ENCODE measurements at regions not wholly inside any gene's neighbourhood (a gene's known extent, or its start where the extent isn't known, plus 50 kb on each side); places are given as distances from the start of the nearest gene placed in this dataset.

DNA sequence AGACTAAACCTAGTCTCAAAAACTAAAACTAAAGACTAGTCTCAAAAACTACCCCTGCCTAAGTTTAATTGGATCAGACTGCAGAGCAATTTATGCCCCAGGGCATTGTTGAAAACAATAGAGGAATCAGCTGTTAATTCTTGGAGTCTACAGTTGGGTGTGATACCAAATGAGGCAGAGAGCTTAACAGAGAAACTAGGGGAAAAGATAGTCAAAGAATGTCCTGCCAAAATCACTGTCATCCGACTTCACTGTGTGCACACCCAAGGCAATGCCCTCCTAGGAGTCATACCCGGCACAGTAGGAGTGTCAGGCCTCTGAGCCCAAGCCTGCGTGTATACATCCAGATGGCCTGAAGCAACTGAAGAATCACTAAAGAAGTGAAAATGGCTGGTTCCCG is 90.5 kb upstream of the TOMM7 start:
- DNase-seq (ENCODE audit: low read depth in 4 of 4, low spot score in 1 of 4) = no peak

DNA sequence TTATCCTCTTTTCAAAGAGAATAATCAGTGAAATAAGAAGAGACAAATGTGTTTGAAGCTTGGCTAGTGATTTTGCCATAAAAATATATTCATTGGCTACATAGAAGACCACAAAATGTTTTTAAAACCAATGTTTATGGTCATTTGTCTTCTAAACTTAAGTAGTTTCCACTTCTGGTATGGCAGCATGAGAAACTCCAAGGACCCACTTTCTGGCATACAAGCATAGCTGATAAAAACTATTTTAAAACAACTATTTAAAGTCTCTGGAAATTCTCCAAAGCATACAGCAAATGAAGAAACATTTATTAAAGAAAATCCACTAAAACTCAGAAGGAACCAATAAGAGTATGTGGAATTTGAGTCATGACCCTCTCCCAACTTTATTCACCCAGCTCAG is 89.2 kb upstream of the TOMM7 start:
- no peak for DNase-seq (ENCODE audit: low read depth in 4 of 4, low spot score in 1 of 4)

DNA sequence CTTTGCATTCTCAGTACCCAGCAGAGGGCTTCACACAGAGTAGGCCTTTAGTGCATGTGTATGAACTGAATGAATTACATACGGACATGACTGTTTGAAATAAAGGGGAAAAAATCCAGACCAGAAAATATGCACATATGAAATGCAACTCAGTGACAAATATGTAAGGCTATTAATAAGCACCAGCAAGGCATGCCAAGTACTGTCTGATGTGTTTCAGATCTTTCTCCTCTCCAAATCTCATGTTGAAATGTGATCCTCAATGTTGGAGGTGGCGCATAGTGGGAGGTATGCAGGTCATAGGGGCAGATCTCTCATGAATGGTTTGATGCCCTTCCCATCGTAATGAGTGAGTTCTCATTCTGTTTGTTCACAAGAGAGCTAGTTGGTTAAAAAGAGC is 87.3 kb upstream of the TOMM7 start:
- no peak for DNase-seq (ENCODE audit: low read depth in 4 of 4, low spot score in 1 of 4)

DNA sequence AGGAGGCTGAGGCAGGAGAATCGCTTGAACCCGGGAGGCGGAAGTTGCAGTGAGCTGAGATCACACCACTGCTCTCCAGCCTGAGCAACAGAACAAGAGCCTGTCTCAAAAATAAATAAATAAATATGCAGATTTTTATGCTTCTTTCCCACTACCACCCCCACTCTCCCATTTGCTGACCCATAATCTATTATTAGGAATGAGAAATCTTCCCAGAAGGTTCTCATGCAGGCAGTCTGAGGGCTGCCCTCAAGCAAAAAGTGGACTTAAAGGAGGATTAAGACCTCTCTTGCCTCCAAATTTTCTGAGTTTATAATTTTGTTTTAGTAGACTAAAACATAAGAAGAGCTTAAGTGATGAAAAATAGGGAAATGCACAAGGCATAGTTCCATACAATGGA is 85.2 kb upstream of the TOMM7 start:
- no peak for DNase-seq (ENCODE audit: low read depth in 4 of 4, low spot score in 1 of 4)

DNA sequence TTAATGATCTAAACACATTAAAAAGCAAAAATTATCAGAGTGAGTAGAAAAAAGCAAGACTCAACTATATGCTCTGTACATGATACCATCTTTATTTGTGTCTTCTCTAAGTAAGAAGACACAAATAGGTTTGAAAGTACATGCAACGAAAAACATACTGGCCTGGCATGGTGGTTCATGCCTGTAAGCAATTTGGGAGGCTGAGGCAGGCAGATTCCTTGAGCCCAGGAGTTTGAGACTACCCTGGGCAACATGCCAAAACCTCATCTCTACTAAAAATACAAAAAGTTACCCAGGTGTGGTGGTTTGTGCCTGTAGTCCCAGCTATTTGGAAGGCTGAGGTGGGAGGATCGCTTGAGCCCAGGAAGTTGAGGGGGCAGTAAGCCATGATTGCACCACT is 78.1 kb upstream of the TOMM7 start:
- no peak for DNase-seq (ENCODE audit: low read depth in 4 of 4, low spot score in 1 of 4)

DNA sequence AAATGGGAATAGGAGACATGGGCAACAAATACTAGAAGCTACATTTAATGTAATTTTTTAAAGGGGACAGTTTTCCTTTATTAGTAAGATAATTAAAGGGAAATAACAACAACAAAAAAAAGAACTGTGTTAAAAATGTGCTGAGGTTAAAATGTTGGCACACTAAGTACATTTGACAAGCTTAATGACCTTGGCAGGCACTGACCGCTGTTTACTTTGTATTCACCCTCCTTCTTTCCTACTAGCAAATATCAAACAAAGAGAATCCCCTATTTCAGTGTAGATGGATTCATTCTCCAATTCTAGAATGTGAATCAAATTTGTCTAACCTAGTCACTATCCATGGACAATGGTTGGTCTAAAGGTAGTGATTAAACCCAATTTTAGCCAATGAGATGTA is 77.5 kb upstream of the TOMM7 start:
- no peak for DNase-seq (ENCODE audit: low read depth in 4 of 4, low spot score in 1 of 4)

DNA sequence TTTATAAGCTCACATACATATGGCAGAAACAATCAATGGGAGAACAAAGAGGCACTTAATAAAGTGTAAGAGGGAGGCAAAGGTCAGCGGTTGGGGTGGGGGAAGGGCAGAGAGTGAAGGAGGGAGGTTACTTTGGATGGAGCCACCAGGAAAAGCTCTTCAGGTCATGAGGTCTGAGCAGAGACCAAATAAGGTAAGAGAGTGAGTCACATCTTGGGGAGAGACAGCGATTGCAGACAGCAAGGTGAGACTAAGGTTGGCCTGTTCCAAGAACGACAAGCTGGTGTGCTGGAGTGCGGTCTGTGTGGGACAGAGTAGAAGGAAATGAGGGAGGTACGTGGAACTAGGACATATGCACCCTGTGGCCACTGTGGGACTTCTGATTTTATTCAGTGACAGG is 74.3 kb upstream of the TOMM7 start:
- no peak for DNase-seq (ENCODE audit: low read depth in 4 of 4, low spot score in 1 of 4)

DNA sequence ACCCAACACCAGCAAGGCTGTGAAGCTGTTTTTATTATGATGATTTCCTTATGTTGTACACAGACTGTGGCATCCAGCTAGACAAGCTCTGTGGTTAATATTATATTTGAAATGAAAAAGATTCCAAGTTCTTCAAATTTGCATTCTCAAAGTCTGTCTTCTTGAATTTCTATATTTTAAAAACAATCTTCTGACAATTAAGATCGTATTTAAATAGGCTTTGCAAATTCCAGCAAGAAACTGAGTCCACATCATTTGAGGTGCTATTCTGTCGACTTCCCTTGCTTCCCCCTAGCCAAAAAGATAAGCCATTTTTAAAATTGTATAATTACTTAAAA is 73.1 kb upstream of the TOMM7 start:
- no peak for DNase-seq (ENCODE audit: low read depth in 4 of 4, low spot score in 1 of 4)

DNA sequence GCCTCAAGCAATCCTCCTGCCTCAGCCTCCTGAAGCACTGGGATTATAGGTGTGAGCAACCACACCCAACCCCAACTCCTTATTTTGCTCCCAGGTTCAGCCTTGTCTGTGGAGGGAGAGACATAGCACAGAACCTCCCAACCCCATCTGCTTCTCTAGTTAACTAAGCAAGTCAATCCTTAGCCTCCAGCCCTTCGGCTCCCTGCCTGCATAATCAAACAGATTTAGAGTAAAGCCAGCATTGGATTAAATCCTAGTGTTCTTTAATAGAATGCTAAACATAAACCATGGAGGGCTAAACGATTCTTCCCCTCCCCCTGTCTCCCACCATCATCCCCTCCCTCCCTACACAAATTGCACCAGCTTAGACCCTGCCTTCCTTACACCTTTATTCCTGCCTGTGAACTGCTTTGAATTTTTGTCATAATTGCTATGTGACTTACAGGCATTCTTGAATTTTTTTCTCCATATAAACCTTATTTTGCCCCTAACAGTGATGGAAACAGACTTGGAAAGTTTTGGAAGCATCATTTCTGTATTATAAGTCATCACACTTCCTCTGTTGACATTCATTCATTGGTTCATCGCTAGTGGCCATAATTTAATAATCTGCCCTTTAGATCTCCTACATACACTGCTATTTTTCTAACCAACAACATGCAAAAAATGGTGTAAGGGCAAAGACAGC is 72.6 kb upstream of the TOMM7 start:
- no peak for DNase-seq (ENCODE audit: low read depth in 4 of 4, low spot score in 1 of 4)

DNA sequence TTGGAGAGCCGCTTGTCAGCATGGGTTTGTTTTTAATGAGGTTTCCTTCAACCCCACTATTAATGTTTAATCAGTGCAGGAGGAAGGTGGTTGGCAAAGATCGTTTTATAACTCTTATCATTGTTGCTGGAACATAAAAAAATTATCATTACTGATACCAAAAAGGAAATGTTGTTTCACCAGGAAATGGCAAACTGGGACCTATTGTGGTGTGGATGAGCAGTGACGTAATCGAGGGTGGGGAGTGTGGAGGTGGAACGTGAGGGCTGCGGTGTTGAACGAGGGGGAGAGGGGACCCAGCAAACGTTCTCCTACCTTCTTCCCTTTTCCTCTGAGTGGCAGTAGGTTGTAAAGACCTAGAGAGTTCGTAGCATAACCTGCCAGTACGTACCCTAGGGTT is 71.9 kb upstream of the TOMM7 start:
- no peak for DNase-seq (ENCODE audit: low read depth in 4 of 4, low spot score in 1 of 4)

DNA sequence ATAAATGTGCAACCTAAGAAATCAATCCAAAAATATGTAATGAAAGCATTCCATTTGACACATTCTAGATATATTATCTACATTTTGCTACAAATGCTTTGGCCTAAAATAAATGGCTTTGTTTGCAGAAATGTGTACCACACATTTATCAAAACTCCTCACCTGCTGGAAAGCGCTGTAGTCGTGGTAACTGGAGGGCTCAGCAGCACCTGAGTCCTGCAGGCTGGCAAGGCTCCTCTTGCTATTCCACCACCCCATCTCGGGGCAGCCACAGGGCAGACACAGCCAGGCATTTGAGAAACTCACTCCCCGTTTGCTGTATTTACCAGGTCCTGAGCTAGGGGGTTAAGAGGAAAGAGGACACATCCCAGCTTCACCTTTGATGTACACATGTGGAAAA is 68.1 kb upstream of the TOMM7 start:
- no peak for DNase-seq (ENCODE audit: low read depth in 4 of 4, low spot score in 1 of 4)

DNA sequence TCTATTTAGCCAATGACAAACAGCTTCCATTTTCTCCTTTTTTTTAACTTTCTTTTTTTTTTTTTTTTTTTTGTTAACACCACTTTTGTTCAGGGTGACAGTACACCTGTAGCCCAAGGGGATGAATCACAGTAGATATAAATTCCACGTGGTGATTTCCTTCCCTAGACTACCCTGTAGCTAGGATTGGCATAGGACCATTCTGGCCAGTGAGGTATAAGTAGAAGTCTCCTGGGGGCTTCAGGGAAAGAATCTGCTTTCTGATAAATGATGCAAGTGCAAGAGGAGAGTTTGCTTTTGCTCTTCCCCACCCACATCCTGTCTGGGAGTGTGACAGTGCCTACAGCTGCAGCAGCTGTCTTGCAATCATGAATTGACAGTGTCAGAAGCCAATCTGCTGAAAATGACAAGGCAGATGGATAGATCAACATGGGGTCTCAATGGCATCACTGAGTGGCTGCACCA is 63.2 kb upstream of the TOMM7 start:
- DNase-seq (ENCODE audit: low read depth in 4 of 4, low spot score in 1 of 4) = peak in 3 of 4 experiments; percentile 42 to 55 (median 43)

DNA sequence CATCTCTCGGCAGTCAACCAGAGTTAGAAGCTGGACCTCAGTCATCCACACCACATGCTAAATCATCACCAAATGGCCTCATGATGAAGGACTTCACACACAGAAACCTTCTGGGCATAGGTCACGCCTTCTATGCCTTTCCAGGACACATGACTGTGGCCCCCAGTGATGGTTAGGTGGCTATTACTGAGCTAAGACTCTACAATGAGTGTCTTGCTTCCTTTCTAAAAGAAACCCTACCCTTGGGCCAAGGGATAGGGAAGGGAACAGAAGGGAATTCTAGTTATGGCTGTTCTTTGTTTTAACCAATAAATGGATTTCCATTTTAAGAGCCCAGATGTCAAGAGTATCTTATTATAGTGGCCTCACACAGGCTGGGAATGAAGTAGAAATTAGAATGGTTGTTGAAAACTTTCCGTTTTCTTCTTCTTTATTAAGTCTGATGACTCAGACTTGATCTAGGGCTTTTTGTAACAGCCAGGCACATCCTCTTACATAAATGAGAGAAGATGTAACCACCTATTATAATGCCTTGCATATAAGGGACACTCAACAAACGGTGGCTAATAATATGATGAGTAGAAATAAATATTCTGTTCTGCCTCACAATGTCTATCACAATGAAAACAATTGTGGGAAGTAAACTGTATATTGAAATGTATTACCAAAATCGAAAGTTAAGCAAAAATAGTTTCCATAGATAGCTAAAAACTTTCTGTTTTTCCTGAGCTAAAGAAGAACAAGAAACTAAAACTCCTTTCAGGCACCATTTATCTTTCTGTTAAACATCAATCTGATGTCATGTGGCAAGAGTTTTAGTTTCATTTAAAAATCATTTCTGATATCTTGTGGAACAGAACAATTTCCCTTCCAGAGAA is 62.5 kb upstream of the TOMM7 start:
- no peak for DNase-seq (ENCODE audit: low read depth in 4 of 4, low spot score in 1 of 4)

DNA sequence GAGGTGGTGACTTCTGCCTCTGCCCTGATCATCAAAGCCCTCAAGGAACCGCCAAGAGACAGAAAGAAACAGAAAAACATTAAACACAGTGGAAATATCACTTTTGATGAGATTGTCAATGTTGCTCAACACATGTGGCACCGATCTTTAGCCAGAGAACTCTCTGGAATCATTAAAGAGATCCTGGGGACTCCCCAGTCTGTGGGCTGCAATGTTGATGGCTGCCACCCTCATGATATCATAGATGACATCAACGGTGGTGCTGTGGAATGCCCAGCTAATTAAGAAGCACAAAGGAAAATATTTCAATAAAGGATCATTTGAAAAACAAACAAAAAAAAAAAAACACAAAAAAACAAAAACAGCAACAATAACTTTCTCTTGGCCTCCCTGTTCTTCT is 59.5 kb upstream of the TOMM7 start:
- no peak for DNase-seq (ENCODE audit: low read depth in 4 of 4, low spot score in 1 of 4)

DNA sequence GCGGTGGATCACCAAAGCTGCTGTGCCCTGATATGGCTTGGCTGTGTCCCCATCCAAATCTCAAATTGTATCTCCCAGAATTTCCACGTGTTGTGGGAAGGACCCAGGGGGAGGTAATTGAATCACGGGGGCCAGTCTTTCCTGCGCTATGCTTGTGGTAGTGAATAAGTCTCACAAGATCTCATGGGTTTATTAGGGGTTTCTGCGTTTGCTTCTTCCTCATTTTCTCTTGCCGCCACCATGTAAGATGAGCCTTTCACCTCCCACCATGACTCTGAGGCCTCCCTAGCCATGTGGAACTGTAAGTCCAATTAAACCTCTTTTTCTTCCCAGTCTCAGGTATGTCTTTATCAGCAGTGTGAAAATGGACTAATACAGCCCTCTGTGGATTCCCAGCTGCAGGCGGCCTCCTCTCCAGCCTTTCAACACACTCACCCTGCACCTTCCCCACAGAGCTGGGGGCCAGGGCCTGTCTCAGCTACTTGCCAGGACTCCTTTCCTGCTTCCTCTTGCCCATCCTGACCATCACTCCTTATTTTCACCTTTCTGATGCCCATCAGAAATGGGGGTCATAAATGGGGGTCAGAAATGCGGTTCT is 57.2 kb upstream of the TOMM7 start:
- DNase-seq (ENCODE audit: low read depth in 4 of 4, low spot score in 1 of 4) = no peak

DNA sequence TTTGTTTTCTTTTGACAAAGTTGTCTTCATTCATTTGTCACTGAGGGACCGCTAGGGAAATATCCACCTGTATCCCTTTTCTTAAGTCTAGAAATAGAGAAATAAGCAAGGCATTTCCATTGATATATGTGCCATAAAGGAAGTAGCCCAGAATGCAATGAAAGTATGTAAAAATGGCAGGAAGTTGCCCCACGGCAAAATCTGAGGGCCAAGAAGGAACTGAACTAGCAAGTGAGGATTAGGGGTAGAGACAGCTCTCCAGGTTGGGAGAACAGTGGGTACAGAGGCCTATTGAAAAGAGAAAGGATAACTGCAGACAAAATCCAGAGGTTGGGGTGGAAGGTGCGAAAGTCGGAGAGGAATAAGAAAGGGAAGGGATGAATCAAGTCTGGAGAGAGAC is 56.6 kb upstream of the TOMM7 start:
- no peak for DNase-seq (ENCODE audit: low read depth in 4 of 4, low spot score in 1 of 4)

DNA sequence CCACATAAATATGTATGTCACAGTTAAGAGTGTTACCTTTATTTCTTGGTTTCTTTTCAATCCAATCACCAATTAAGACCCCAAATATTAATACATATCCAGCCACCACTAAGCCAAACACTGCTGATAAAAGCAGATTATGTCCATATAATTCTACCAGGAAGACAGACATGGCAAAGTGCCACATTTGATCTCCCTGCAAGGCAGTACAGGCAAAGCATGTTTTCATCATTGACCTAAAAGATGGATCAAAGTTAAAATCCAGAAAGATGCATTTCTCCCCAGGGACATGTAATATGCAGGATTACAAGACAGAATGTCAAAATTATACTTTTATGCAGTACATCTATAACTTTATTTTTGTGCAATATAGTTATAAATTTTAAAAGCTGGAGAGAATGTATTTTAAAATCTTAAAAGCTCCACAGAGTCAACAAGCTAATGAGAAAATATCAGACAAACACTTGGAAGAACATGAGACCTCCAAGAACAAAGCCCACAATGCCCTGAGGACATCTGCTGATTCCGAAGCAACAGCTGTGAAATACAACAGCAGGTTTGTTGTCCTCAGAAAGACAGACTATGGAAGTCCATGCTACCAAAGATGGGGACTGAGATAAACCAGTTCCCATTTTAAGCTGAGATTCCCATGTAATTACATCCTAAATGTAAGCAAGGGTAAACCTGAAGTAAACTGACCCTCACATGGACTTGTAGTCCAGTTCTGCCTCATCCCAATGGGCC is 54.5 kb upstream of the TOMM7 start:
- DNase-seq (ENCODE audit: low read depth in 4 of 4, low spot score in 1 of 4) = no peak

DNA sequence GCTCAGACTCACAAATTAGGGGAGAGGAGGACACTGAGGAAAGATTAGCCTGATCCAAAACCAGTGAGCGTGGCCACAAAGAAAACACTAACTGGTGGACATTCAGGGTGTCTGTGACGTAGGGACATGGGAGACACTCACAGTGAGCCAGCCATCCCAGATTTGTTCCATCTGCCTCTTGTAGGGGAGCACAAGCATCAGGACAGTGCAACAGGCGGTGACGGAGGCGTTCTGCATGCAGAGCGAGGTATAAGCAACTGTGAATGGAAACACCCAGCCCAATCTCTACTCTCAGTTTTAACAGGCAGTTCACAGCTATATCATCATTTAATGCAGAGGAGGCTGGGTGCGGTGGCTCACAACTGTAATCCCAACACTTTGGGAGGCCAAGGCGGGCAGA is 52.8 kb upstream of the TOMM7 start:
- no peak for DNase-seq (ENCODE audit: low read depth in 4 of 4, low spot score in 1 of 4)

DNA sequence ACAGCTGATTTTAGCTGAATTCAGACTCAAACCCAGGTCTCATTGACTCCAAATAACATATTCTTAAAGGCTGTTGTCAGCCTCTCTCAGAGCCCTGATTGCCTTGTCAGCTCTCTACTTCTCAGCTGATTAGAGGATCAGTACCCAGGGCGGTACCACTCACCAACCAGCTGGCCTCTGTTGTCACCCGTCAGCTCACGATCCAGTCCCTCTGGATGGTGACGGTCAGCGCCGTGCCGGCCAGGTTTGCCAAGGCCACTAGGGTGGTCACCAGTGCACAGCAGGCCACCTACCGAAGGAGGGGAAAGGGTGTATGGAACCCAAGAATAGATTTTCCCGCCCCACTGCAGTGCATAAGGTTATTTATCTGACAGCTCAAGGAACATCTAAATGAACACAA is 52.3 kb upstream of the TOMM7 start:
- DNase-seq (ENCODE audit: low read depth in 4 of 4, low spot score in 1 of 4) = no peak
